ENCODE measurements at regions not wholly inside any gene's neighbourhood (a gene's known extent, or its start where the extent isn't known, plus 50 kb on each side); places are given as distances from the start of the nearest gene placed in this dataset.

- no peaks in the 10 kb centered on the region for H3K36me3 ChIP-seq (ENCODE audit: insufficient read depth, low read length)
- no peaks in the 10 kb centered on the region for H3K4me1 ChIP-seq (ENCODE audit: insufficient read depth, low read length, poor library complexity, severe bottlenecking)
- H3K9me3 ChIP-seq (ENCODE audit: insufficient read depth, low read depth, low read length) = peaks cover 13% of the 10 kb centered on the region; the same call in 1 of the 2 replicates
These were observed 190.1 kb downstream of the UBE3A start for GRCh38 chr15:25248583-25249235.

GRCh38 chr15:25249236-25250010 lies 189.4 kb downstream of the UBE3A start:
- Histone ChIP-seq H3K4me1 (ENCODE audit: insufficient read depth, low read length, poor library complexity, severe bottlenecking) (no peaks in the 10 kb centered on the region), H3F3A (ENCODE audit: low read depth) (no peaks in the 10 kb centered on the region), H3K4me2 (ENCODE audit: low read depth, low read length, poor library complexity, severe bottlenecking) (no peak overlapping the region), H3K9me2 (replicated peaks; ENCODE audit: low read depth, low read length) (no peaks in the 10 kb centered on the region), H3K27me3 (ENCODE audit: insufficient read depth, low read length, poor library complexity, severe bottlenecking) (no peaks in the 10 kb centered on the region), H3K79me2 (ENCODE audit: insufficient read depth, low read length) (no peaks in the 10 kb centered on the region), H4K20me1 (ENCODE audit: insufficient read depth, low read length, poor library complexity, severe bottlenecking) (no peaks in the 10 kb centered on the region), H3K9me3 (ENCODE audit: insufficient read depth, low read depth, low read length) (peaks cover 13% of the 10 kb centered on the region; the same call in 1 of the 2 replicates), H3K4me3 (ENCODE audit: low read length, poor library complexity, severe bottlenecking) (no peak overlapping the region), H3K36me3 (ENCODE audit: insufficient read depth, low read length) (no peaks in the 10 kb centered on the region), H2AFZ (ENCODE audit: low read length) (no peak overlapping the region), H3K9ac (ENCODE audit: low read depth, low read length, poor library complexity, severe bottlenecking) (no peak overlapping the region)
- TF ChIP-seq EZH2phosphoT487 (IDR thresholded peaks at IDR 0.05; ENCODE audit: borderline replicate concordance) (no peak), CTCF (conservative IDR thresholded peaks at IDR 0.05; ENCODE audit: low read length) (no peak)

More at GRCh38 chr15:25248583-25249235, 190.1 kb downstream of the UBE3A start:
- no peaks in the 10 kb centered on the region for H3K27me3 ChIP-seq (ENCODE audit: insufficient read depth, low read length, poor library complexity, severe bottlenecking)
- no peaks in the 10 kb centered on the region for H4K20me1 ChIP-seq (ENCODE audit: insufficient read depth, low read length, poor library complexity, severe bottlenecking)
- H3K9me2 ChIP-seq (replicated peaks; ENCODE audit: low read depth, low read length) = no peaks in the 10 kb centered on the region
- H3K9ac ChIP-seq (ENCODE audit: low read depth, low read length, poor library complexity, severe bottlenecking) = no peak overlapping the region
- H3K79me2 ChIP-seq (ENCODE audit: insufficient read depth, low read length) = no peaks in the 10 kb centered on the region
- H3F3A ChIP-seq (ENCODE audit: low read depth) = no peaks in the 10 kb centered on the region
- no peak overlapping the region for H2AFZ ChIP-seq (ENCODE audit: low read length)
- H3K4me2 ChIP-seq (ENCODE audit: low read depth, low read length, poor library complexity, severe bottlenecking) = no peak overlapping the region
- TF ChIP-seq EZH2phosphoT487 (IDR thresholded peaks at IDR 0.05; ENCODE audit: borderline replicate concordance) (no peak), CTCF (conservative IDR thresholded peaks at IDR 0.05; ENCODE audit: low read length) (no peak)
- H3K4me3 ChIP-seq (ENCODE audit: low read length, poor library complexity, severe bottlenecking) = no peak overlapping the region

GRCh38 chr15:25250011-25250596 lies 188.7 kb downstream of the UBE3A start:
- Histone ChIP-seq H3K4me3 (ENCODE audit: low read length, poor library complexity, severe bottlenecking) (no peak overlapping the region), H3K36me3 (ENCODE audit: insufficient read depth, low read length) (no peaks in the 10 kb centered on the region), H3K79me2 (ENCODE audit: insufficient read depth, low read length) (no peaks in the 10 kb centered on the region), H3K27me3 (ENCODE audit: insufficient read depth, low read length, poor library complexity, severe bottlenecking) (no peaks in the 10 kb centered on the region), H2AFZ (ENCODE audit: low read length) (no peak overlapping the region), H4K20me1 (ENCODE audit: insufficient read depth, low read length, poor library complexity, severe bottlenecking) (no peaks in the 10 kb centered on the region), H3F3A (ENCODE audit: low read depth) (no peaks in the 10 kb centered on the region), H3K9ac (ENCODE audit: low read depth, low read length, poor library complexity, severe bottlenecking) (no peak overlapping the region), H3K9me2 (replicated peaks; ENCODE audit: low read depth, low read length) (no peaks in the 10 kb centered on the region), H3K4me1 (ENCODE audit: insufficient read depth, low read length, poor library complexity, severe bottlenecking) (no peaks in the 10 kb centered on the region), H3K9me3 (ENCODE audit: insufficient read depth, low read depth, low read length) (peaks cover 13% of the 10 kb centered on the region; the same call in 1 of the 2 replicates), H3K4me2 (ENCODE audit: low read depth, low read length, poor library complexity, severe bottlenecking) (no peak overlapping the region)
- TF ChIP-seq CTCF (conservative IDR thresholded peaks at IDR 0.05; ENCODE audit: low read length) = no peak
- TF ChIP-seq EZH2phosphoT487 (IDR thresholded peaks at IDR 0.05; ENCODE audit: borderline replicate concordance) = no peak
